ENCODE measurements at regions not wholly inside any gene's neighbourhood (a gene's known extent, or its start where the extent isn't known, plus 50 kb on each side); places are given as distances from the start of the nearest gene placed in this dataset.

DNA sequence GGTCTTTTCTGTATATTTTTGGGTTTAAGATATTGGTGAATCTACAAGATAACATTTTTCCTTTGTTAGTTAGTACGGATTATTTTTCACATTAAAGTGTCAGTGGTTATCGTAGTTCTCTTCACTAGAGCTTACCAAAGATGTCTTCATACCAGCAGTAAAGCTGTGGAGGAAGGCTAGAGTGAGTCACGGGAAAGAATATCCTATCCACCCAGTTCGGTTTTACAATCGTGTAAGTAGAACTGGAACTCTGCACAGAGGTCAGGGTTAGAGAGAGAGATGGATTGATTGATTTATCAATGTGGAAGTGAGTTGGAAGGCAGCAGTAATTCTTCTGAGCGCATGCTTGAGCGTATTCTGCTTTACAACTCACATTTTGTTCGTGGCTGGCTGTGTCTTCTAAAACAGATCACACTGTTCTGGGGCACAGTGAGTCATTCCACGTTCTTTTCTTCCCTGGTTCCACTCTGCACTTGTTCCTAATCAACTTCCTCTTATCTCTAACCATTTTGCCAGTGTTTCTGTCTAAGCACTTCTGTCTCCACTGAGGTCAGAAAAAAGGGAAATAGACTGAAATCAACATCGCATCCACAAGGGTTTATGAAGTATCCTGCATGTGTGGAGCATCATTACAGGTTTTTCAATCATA, 86.5 kb upstream of the ARRDC3 start:
- peak overlapping the region in 3 of 4 donors; percentile 13 to 41 (median 40) for H3K27ac ChIP-seq
- 68 to 73% methylated on average over 10 of the region's 10 CpGs for WGBS, 2 donors (ENCODE audit: low coverage in 1 of 2)
- in situ Hi-C loops (cut with MboI; ENCODE audit: low pct_ligation_motif_present in 1 of 4, low pct_unique_long_range_greater_than_20kb in 1 of 4, low sequenced_read_pairs in 3 of 4): no loop called here
- no peaks in the 10 kb centered on the region for H3K4me1 ChIP-seq
- no peaks in the 10 kb centered on the region for H3K27me3 ChIP-seq
- no peak for DNase-seq
- H3K9me3 ChIP-seq: no peaks in the 10 kb centered on the region
- no peaks in the 10 kb centered on the region for H3K36me3 ChIP-seq
- intact Hi-C loops (cut with DNase I; ENCODE audit: low total_unique reads): no loop called here
- no peak overlapping the region for H3K4me3 ChIP-seq
- TF ChIP-seq EP300 (IDR thresholded peaks at IDR 0.05; ENCODE audit: low read depth) (no peak), POLR2A (IDR thresholded peaks at IDR 0.05) (no peak), POLR2AphosphoS5 (IDR thresholded peaks at IDR 0.05) (no peak), CTCF (IDR thresholded peaks at IDR 0.05) (no peak)

GRCh38 chr5:91468651-91469422, 85.7 kb upstream of the ARRDC3 start:
- peak overlapping the region in 3 of 4 donors; percentile 13 to 41 (median 40) for H3K27ac ChIP-seq
- H3K4me3 ChIP-seq: no peak overlapping the region
- intact Hi-C loops (cut with DNase I; ENCODE audit: low total_unique reads) (no loop called here), in situ Hi-C loops (cut with MboI; ENCODE audit: low pct_ligation_motif_present in 1 of 4, low pct_unique_long_range_greater_than_20kb in 1 of 4, low sequenced_read_pairs in 3 of 4) (no loop called here)
- 68 to 72% methylated on average over 7 of the region's 7 CpGs for WGBS, 2 donors (ENCODE audit: low coverage in 1 of 2)
- no peaks in the 10 kb centered on the region for H3K4me1 ChIP-seq
- TF ChIP-seq POLR2AphosphoS5 (IDR thresholded peaks at IDR 0.05): no peak
- no peak for TF ChIP-seq EP300 (IDR thresholded peaks at IDR 0.05; ENCODE audit: low read depth)
- TF ChIP-seq CTCF (IDR thresholded peaks at IDR 0.05): no peak
- TF ChIP-seq POLR2A (IDR thresholded peaks at IDR 0.05): no peak
- no peak for DNase-seq
- no peaks in the 10 kb centered on the region for H3K9me3 ChIP-seq
- H3K27me3 ChIP-seq: no peaks in the 10 kb centered on the region
- no peaks in the 10 kb centered on the region for H3K36me3 ChIP-seq

- Histone ChIP-seq H3K4me3 (no peak overlapping the region), H3K9me3 (no peaks in the 10 kb centered on the region), H3K36me3 (no peaks in the 10 kb centered on the region), H3K27ac (no peak overlapping the region), H3K4me1 (no peaks in the 10 kb centered on the region), H3K27me3 (no peaks in the 10 kb centered on the region)
- in situ Hi-C loops (cut with MboI; ENCODE audit: low pct_ligation_motif_present in 1 of 4, low pct_unique_long_range_greater_than_20kb in 1 of 4, low sequenced_read_pairs in 3 of 4) (no loop called here), intact Hi-C loops (cut with DNase I; ENCODE audit: low total_unique reads) (no loop called here)
- no peak for TF ChIP-seq EP300 (IDR thresholded peaks at IDR 0.05; ENCODE audit: low read depth)
- no peak for TF ChIP-seq POLR2AphosphoS5 (IDR thresholded peaks at IDR 0.05)
- TF ChIP-seq POLR2A (IDR thresholded peaks at IDR 0.05): no peak
- TF ChIP-seq CTCF (IDR thresholded peaks at IDR 0.05): no peak
- DNase-seq: no peak
- 87 to 100% methylated on average over 2 to 4 of the region's 4 CpGs for WGBS, 2 donors (ENCODE audit: low coverage in 1 of 2)
Measured at GRCh38 chr5:91464886-91465646, 81.9 kb upstream of the ARRDC3 start.

DNA sequence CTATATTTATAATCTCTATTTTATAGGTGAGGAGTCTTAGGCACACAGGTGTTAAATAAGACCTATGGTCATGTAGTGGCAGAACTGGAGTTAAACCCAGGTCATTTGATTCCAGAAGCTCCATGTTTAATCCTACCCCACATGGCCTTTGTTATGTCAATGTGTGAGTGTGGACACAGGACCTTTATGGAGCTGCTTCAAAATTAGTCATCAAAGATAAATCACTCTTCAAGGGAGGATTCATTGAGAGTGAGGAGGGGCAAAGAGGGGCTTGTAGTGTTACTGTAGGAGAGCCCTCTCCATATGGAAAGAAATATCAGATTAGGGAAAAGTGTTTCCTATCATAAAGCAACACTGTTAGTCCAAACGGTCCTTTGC, 74.6 kb upstream of the ARRDC3 start:
- in situ Hi-C loops (cut with MboI; ENCODE audit: low pct_ligation_motif_present in 1 of 4, low pct_unique_long_range_greater_than_20kb in 1 of 4, low sequenced_read_pairs in 3 of 4): no loop called here
- WGBS, 2 donors (ENCODE audit: low coverage in 1 of 2): 86 to 88% methylated on average over 1 of the region's 1 CpG
- H3K9me3 ChIP-seq: no peaks in the 10 kb centered on the region
- H3K4me1 ChIP-seq: no peaks in the 10 kb centered on the region
- TF ChIP-seq CTCF (IDR thresholded peaks at IDR 0.05): no peak
- TF ChIP-seq POLR2AphosphoS5 (IDR thresholded peaks at IDR 0.05): no peak
- no peak for TF ChIP-seq EP300 (IDR thresholded peaks at IDR 0.05; ENCODE audit: low read depth)
- H3K4me3 ChIP-seq: no peak overlapping the region
- no peak overlapping the region for H3K27ac ChIP-seq
- DNase-seq: no peak
- intact Hi-C loops (cut with DNase I; ENCODE audit: low total_unique reads): no loop called here
- no peaks in the 10 kb centered on the region for H3K36me3 ChIP-seq
- H3K27me3 ChIP-seq: no peaks in the 10 kb centered on the region
